ENCODE measurements at regions not wholly inside any gene's neighbourhood (a gene's known extent, or its start where the extent isn't known, plus 50 kb on each side); places are given as distances from the start of the nearest gene placed in this dataset.

DNA sequence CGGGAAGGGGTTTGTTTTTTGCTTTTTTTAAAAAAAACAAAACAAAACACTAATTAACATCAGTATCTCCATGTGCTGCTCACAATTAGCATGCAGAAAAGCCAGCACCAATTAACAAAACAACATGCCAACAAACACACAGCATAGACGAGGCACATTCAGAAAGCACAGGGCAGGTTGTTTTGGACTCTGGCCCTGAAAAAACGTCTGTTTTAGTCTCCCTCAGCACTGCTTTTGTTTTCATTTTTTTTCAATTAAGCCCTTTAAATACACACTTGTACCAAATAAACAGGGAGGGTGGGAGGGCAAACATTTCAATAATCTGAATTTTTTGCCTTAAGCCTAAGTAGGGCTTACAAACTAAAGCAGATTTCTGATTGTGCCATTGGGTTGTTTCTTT is 309.6 kb downstream of the DTWD2 start:
- TF ChIP-seq, protein P1, sequence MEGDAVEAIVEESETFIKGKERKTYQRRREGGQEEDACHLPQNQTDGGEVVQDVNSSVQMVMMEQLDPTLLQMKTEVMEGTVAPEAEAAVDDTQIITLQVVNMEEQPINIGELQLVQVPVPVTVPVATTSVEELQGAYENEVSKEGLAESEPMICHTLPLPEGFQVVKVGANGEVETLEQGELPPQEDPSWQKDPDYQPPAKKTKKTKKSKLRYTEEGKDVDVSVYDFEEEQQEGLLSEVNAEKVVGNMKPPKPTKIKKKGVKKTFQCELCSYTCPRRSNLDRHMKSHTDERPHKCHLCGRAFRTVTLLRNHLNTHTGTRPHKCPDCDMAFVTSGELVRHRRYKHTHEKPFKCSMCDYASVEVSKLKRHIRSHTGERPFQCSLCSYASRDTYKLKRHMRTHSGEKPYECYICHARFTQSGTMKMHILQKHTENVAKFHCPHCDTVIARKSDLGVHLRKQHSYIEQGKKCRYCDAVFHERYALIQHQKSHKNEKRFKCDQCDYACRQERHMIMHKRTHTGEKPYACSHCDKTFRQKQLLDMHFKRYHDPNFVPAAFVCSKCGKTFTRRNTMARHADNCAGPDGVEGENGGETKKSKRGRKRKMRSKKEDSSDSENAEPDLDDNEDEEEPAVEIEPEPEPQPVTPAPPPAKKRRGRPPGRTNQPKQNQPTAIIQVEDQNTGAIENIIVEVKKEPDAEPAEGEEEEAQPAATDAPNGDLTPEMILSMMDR (IDR thresholded peaks at IDR 0.05; ENCODE audit: control extremely low read depth, extremely low read depth), result no peak
- no peak overlapping the region for H3K4me3 ChIP-seq

DNA sequence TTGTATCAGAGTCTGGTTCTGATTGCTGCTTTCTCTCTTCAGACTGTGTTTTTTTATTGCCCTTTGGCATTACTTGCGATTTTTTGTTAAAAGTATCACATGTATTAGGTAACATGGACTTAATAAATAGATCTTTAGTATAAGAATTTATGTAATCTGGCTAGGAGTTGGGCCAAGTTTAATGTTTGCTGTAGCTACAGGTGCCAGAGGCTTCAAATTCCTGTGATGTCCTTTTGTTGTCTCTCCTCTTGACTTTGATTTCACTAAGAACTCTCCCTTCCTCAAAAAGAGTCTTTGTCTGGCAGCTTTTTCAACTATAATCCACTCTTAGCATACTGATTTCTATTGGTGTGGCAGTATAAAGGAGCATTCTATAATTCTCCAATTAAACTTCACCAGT is 313.1 kb downstream of the DTWD2 start:
- Histone ChIP-seq H3K36me3 (ENCODE audit: control insufficient read depth in 4 of 4, insufficient read depth in 4 of 4, low read length in 4 of 4) (no peaks in the 10 kb centered on the region), H3K27me3 (ENCODE audit: control insufficient read depth in 3 of 3, insufficient read depth in 3 of 3, low read length in 2 of 3) (no peaks in the 10 kb centered on the region), H3K4me3 (no peak overlapping the region), H3K4me1 (ENCODE audit: control insufficient read depth in 5 of 5, insufficient read depth in 5 of 5, low read length in 5 of 5) (peaks cover 0 to 8% (median 0%) of the 10 kb centered on the region in 5 donors), H3K9ac (ENCODE audit: insufficient read depth in 1 of 2, low read length in 2 of 2) (no peak overlapping the region), H3K9me3 (ENCODE audit: control insufficient read depth in 4 of 4, insufficient read depth in 3 of 4, low read length in 3 of 4) (no peaks in the 10 kb centered on the region), H3K27ac (ENCODE audit: low read depth in 1 of 2, low read length in 1 of 2) (no peak overlapping the region)
- ATAC-seq (ENCODE audit: insufficient read depth, low FRiP score), result no peak
- no peak for DNase-seq
- TF ChIP-seq, protein P1 (IDR thresholded peaks at IDR 0.05; ENCODE audit: control extremely low read depth, extremely low read depth), result no peak
- WGBS, 2 donors, result 69 to 71% methylated on average over 1 of the region's 1 CpG

More for the DNA sequence above, 309.6 kb downstream of the DTWD2 start:
- no peaks in the 10 kb centered on the region for H3K36me3 ChIP-seq (ENCODE audit: control insufficient read depth in 4 of 4, insufficient read depth in 4 of 4, low read length in 4 of 4)
- peak overlapping the region in 1 of 2 donors; percentile 57 for H3K9ac ChIP-seq (ENCODE audit: insufficient read depth in 1 of 2, low read length in 2 of 2)
- WGBS, 2 donors, result 50 to 63% methylated on average over 3 of the region's 3 CpGs
- DNase-seq, result peak in 1 of 3 donors; percentile 28
- H3K27ac ChIP-seq (ENCODE audit: low read depth in 1 of 2, low read length in 1 of 2), result no peak overlapping the region
- H3K27me3 ChIP-seq (ENCODE audit: control insufficient read depth in 3 of 3, insufficient read depth in 3 of 3, low read length in 2 of 3), result no peaks in the 10 kb centered on the region
- no peak for ATAC-seq (ENCODE audit: insufficient read depth, low FRiP score)
- H3K4me1 ChIP-seq (ENCODE audit: control insufficient read depth in 5 of 5, insufficient read depth in 5 of 5, low read length in 5 of 5), result peaks cover 0 to 15% (median 0%) of the 10 kb centered on the region in 5 donors
- H3K9me3 ChIP-seq (ENCODE audit: control insufficient read depth in 4 of 4, insufficient read depth in 3 of 4, low read length in 3 of 4), result no peaks in the 10 kb centered on the region

DNA sequence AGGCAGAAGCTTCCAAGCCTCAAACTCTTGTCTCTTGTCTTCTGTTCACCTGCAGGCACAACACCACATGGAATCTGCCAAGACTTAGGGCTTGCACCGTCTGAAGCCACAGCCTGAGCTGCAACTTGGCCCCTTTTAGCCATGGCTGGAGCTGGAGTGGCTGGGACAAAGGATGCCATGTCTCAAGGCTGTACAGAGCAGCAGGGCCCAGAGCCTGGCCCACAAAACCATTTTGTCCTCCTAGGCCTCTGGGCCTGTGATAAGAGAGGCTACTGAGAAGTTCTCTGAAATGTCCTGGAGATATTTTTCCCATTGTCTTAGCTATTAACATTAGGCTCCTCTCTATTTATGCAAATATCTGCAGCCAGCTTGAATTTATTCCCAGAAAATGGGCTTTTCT is 330.8 kb downstream of the DTWD2 start:
- Histone ChIP-seq H3K4me1 (ENCODE audit: control insufficient read depth in 5 of 5, insufficient read depth in 5 of 5, low read length in 5 of 5) (peaks cover 0 to 13% (median 0%) of the 10 kb centered on the region in 5 donors), H3K27me3 (ENCODE audit: control insufficient read depth in 3 of 3, insufficient read depth in 3 of 3, low read length in 2 of 3) (no peaks in the 10 kb centered on the region), H3K9me3 (ENCODE audit: control insufficient read depth in 4 of 4, insufficient read depth in 3 of 4, low read length in 3 of 4) (peaks cover 0 to 15% (median 8%) of the 10 kb centered on the region in 4 donors), H3K27ac (ENCODE audit: low read depth in 1 of 2, low read length in 1 of 2) (no peak overlapping the region), H3K36me3 (ENCODE audit: control insufficient read depth in 4 of 4, insufficient read depth in 4 of 4, low read length in 4 of 4) (no peaks in the 10 kb centered on the region), H3K4me3 (no peak overlapping the region), H3K9ac (ENCODE audit: insufficient read depth in 1 of 2, low read length in 2 of 2) (no peak overlapping the region)
- WGBS, 2 donors, result 86 to 88% methylated on average over 1 of the region's 1 CpG
- ATAC-seq (ENCODE audit: insufficient read depth, low FRiP score) (no peak), DNase-seq (no peak)
- TF ChIP-seq, protein P1 (IDR thresholded peaks at IDR 0.05; ENCODE audit: control extremely low read depth, extremely low read depth), result no peak

DNA sequence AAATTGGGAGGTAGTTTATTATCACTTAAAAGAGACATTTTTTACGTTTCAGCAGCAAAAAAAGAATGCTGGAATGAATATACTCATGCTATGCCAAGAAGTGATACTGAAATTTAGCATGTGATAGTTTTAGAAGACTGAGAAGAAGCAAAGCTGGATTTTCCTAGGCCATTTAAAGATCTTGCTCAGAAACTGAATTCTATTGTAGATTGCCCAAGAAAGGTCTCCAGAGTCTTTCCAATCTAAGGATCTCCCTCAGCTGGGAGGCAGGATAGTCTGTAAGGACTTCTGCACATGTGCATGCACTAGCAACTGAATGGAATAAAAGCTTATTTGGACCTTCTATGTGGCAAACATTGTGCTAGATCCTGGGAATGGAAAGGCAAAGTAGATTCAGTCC is 334.5 kb downstream of the DTWD2 start:
- no peaks in the 10 kb centered on the region for H3K36me3 ChIP-seq (ENCODE audit: control insufficient read depth in 4 of 4, insufficient read depth in 4 of 4, low read length in 4 of 4)
- no peaks in the 10 kb centered on the region for H3K27me3 ChIP-seq (ENCODE audit: control insufficient read depth in 3 of 3, insufficient read depth in 3 of 3, low read length in 2 of 3)
- no peak overlapping the region for H3K27ac ChIP-seq (ENCODE audit: low read depth in 1 of 2, low read length in 1 of 2)
- H3K4me1 ChIP-seq (ENCODE audit: control insufficient read depth in 5 of 5, insufficient read depth in 5 of 5, low read length in 5 of 5), result peaks cover 0 to 13% (median 0%) of the 10 kb centered on the region in 5 donors
- H3K4me3 ChIP-seq, result no peak overlapping the region
- peaks cover 0 to 15% (median 8%) of the 10 kb centered on the region in 4 donors for H3K9me3 ChIP-seq (ENCODE audit: control insufficient read depth in 4 of 4, insufficient read depth in 3 of 4, low read length in 3 of 4)
- no peak overlapping the region for H3K9ac ChIP-seq (ENCODE audit: insufficient read depth in 1 of 2, low read length in 2 of 2)
- WGBS, 2 donors, result 49 to 73% methylated on average over 1 of the region's 1 CpG
- TF ChIP-seq, protein P1 (IDR thresholded peaks at IDR 0.05; ENCODE audit: control extremely low read depth, extremely low read depth), result no peak
- no peak for ATAC-seq (ENCODE audit: insufficient read depth, low FRiP score)
- peak in 2 of 3 donors; percentile 23 to 63 for DNase-seq
